ENCODE measurements at regions not wholly inside any gene's neighbourhood (a gene's known extent, or its start where the extent isn't known, plus 50 kb on each side); places are given as distances from the start of the nearest gene placed in this dataset.
"Not testable (repeated sequence)": the region's sequence is repeated elsewhere in the genome, so short reads cannot be mapped to it uniquely, and the experiment has no call there.

DNA sequence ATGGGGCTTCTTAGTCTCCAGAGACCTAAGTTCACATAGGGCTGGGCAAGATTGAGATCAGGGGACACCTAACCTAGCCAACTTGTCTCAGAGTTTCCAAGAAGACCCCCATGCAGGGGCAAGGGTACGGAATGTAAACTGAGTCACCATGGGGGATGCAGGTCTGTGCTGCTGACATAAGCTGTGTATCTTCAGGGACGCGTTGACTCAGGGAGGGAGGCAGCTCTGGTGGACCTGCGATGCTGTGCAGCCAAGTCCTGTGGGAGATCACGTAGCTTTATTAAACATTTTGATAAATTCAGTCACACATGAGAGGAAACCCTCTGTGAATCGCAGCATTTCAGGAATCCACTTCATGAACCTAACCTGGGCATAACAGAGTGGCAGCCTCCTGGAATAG lies 216.0 kb downstream of the ANKRD30B start:
- in situ Hi-C loops (cut with HindIII; ENCODE audit: low sequenced_read_pairs), result no loop called here
- TF ChIP-seq, protein P1, sequence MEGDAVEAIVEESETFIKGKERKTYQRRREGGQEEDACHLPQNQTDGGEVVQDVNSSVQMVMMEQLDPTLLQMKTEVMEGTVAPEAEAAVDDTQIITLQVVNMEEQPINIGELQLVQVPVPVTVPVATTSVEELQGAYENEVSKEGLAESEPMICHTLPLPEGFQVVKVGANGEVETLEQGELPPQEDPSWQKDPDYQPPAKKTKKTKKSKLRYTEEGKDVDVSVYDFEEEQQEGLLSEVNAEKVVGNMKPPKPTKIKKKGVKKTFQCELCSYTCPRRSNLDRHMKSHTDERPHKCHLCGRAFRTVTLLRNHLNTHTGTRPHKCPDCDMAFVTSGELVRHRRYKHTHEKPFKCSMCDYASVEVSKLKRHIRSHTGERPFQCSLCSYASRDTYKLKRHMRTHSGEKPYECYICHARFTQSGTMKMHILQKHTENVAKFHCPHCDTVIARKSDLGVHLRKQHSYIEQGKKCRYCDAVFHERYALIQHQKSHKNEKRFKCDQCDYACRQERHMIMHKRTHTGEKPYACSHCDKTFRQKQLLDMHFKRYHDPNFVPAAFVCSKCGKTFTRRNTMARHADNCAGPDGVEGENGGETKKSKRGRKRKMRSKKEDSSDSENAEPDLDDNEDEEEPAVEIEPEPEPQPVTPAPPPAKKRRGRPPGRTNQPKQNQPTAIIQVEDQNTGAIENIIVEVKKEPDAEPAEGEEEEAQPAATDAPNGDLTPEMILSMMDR (IDR thresholded peaks at IDR 0.05; ENCODE audit: low read depth, low read length, missing control alignments), result no peak
- DNase-seq (ENCODE audit: low read depth), result no peak
- H3K4me3 ChIP-seq (ENCODE audit: low read depth, low read length), result no peak overlapping the region

DNA sequence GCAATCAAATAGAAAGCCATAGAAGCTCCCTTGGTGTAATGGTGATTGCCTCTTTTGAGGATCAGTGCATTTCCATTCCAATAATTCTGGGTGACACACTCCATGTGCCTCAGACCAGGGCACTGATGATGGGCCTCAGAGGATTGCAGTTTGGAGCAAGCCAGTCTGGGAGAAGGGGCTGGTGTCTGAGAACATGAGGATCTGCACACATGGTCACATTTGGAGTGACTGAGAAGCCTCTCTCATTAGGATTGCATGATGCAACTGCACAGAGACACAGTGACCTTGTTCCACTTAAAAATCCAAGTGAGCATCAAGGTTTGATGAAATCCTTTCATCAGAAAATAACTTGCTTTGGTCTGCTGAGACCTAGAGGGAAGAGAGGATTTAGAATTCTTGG lies 216.4 kb downstream of the ANKRD30B start:
- TF ChIP-seq, protein P1 (IDR thresholded peaks at IDR 0.05; ENCODE audit: low read depth, low read length, missing control alignments), result no peak
- no peak overlapping the region for H3K4me3 ChIP-seq (ENCODE audit: low read depth, low read length)
- in situ Hi-C loops (cut with HindIII; ENCODE audit: low sequenced_read_pairs), result no loop called here
- DNase-seq (ENCODE audit: low read depth), result no peak

DNA sequence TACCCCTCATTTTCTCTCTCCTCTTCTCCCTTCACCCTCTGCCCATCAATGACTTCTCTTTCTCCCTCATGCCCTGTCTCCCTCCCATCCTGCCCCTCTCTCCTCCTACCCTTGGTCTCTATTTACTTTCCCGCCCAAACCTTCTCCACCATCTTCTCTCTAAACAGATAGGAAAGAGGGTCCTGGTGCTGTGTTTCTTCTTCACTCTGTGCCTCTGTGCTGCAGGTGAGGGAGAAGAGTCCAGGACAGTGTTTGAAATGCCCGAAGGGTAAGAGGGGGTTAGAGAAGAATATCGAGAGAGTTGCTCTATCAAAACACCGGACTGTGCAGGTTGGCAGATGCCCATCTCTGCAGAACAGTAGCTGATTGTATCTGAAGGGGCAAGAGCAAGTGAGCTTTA lies 217.0 kb downstream of the ANKRD30B start:
- in situ Hi-C loops (cut with HindIII; ENCODE audit: low sequenced_read_pairs); DNase-seq (ENCODE audit: low read depth); H3K4me3 ChIP-seq (ENCODE audit: low read depth, low read length): not testable (repeated sequence)

DNA sequence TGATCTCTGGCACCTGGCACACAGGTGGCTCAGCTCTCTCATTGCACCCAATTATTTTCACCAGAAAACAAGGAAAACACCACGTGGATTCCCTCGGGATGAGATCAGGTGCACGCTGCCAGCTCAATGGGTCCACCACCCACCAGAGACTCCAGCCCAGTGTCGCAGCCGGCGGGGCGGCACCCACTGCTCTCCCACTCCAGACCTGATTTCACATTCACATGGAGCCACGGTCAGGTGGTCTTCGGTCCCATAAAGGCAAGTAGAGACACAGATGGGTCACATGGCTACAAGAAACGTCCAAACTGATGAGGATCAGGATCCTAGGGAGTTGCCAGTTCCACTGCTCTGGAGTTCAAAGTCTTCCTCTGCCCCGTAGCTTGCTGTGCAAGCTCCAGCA lies 217.6 kb downstream of the ANKRD30B start:
- in situ Hi-C loops (cut with HindIII; ENCODE audit: low sequenced_read_pairs), result no loop called here

DNA sequence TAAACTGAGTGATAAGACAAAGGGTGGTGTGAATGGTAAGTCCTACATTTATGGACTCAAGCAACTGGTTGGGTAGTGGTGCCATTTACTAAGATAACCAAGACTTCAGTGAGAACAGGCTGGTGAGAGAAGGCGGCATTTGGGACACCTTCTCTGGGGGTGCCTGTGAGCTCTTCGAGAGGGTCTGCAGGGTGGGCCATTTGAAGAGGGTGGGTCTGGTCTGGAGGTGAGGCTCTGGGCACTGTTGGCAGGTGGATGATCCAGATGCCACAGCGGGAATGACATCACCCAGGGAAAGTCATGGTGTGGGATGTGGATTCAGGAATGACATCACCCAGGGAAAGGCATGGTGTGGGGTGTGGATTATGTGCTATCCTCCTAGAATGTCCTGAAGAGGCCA lies 219.3 kb downstream of the ANKRD30B start:
- DNase-seq (ENCODE audit: low read depth); in situ Hi-C loops (cut with HindIII; ENCODE audit: low sequenced_read_pairs): not testable (repeated sequence)

More for the DNA sequence above, 217.6 kb downstream of the ANKRD30B start:
- H3K4me3 ChIP-seq (ENCODE audit: low read depth, low read length), result no peak overlapping the region
- DNase-seq (ENCODE audit: low read depth), result no peak
- TF ChIP-seq, protein P1 (IDR thresholded peaks at IDR 0.05; ENCODE audit: low read depth, low read length, missing control alignments), result no peak

DNA sequence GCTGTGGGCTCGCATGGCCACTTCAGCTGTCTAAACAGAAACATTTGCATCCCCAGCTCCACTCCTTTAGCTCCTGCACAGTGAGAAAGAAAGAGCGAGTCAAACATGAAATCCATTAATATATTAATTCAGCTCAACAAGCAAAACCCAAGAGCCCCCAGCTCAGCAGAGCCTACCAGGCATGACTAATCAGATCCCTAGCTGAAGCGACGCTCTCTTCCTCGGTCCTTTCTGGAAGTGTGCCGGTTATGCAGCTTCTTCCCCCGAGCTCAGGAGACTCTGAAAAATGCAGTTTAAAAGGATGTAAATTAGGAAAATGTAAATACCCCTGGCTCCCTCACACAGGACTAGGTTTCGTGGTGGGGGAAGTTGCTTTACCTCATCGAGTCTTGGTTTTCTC lies 221.5 kb downstream of the ANKRD30B start:
- in situ Hi-C loops (cut with HindIII; ENCODE audit: low sequenced_read_pairs), result no loop called here
- H3K4me3 ChIP-seq (ENCODE audit: low read depth, low read length), result no peak overlapping the region
- TF ChIP-seq, protein P1 (IDR thresholded peaks at IDR 0.05; ENCODE audit: low read depth, low read length, missing control alignments), result no peak
- no peak for DNase-seq (ENCODE audit: low read depth)

More for the DNA sequence above, 219.3 kb downstream of the ANKRD30B start:
- H3K4me3 ChIP-seq (ENCODE audit: low read depth, low read length), result not testable (repeated sequence)

DNA sequence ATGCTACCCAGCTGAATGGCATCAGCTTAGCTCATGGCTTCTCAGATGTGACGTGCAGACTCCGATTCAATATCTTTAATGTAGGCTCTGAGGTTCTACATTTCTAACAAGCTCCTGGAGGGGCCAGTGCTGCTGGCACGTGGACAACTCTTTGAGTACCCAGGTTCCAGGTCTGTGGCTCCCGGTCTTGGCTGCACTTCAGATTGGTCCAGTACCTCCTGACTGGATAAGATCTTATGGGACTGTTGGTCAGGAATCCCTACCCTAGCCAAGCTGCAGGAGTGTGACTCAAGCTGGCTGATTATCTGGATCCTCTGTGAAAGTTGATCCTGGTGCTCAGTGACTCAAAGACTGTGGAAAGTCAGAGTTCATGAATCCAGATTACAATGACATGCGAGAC lies 222.1 kb downstream of the ANKRD30B start:
- H3K4me3 ChIP-seq (ENCODE audit: low read depth, low read length), result no peak overlapping the region
- in situ Hi-C loops (cut with HindIII; ENCODE audit: low sequenced_read_pairs), result no loop called here
- TF ChIP-seq, protein P1 (IDR thresholded peaks at IDR 0.05; ENCODE audit: low read depth, low read length, missing control alignments), result no peak
- no peak for DNase-seq (ENCODE audit: low read depth)

Data from astrocyte of the cerebellum (primary cell).